ENCODE measurements at regions not wholly inside any gene's neighbourhood (a gene's known extent, or its start where the extent isn't known, plus 50 kb on each side); places are given as distances from the start of the nearest gene placed in this dataset.
"Not testable (repeated sequence)": the region's sequence is repeated elsewhere in the genome, so short reads cannot be mapped to it uniquely, and the experiment has no call there.

DNA sequence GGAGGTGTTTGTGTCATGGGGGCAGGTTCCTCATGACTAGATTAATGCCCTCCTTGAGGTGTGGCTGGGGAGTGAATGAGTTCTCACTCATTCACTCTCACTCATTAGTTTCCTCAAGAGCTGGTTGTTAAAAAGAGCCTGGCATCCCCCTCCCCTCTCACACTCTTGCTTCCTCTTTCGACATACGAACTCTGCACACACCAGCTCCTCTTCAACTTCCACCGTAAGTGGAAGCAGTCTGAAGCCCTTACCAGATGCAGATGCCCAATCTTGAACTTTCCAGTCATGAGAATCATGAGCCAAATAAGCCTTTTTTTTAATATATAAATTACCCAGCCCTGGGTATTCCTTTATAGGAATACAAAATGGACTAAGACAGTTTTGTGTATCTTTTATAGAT is 82.5 kb downstream of the SPRY4 start:
- in situ Hi-C loops (cut with MboI) = no loop called here
- no peaks in the 10 kb centered on the region for H3K79me2 ChIP-seq (ENCODE audit: insufficient read depth)
- no peak overlapping the region for H3K4me2 ChIP-seq (ENCODE audit: unreplicated experiment)
- no peaks in the 10 kb centered on the region for H3K36me3 ChIP-seq (ENCODE audit: low read depth)
- TF ChIP-seq EZH2 (IDR thresholded peaks at IDR 0.05; ENCODE audit: insufficient read depth, poor library complexity, severe bottlenecking) (no peak), EZH2phosphoT487 (IDR thresholded peaks at IDR 0.05; ENCODE audit: insufficient read depth, low read depth) (no peak)
- H2AFZ ChIP-seq = no peak overlapping the region
- H3K9ac ChIP-seq = no peak overlapping the region
- no peaks in the 10 kb centered on the region for H3K9me3 ChIP-seq (ENCODE audit: low read depth)
- no peaks in the 10 kb centered on the region for H3K9me2 ChIP-seq (ENCODE audit: insufficient read depth)
- H3K27me3 ChIP-seq (replicated peaks; ENCODE audit: insufficient read depth) = no peaks in the 10 kb centered on the region
- WGBS, 2 experiments (ENCODE audit: low coverage in 1 of 2, low lambda C conversion rate in 2 of 2, missing lambda C conversion rate in 2 of 2) = 93 to 100% methylated on average over 3 of the region's 3 CpGs
- no peaks in the 10 kb centered on the region for H4K20me1 ChIP-seq (ENCODE audit: insufficient read depth)
- no peaks in the 10 kb centered on the region for H3F3A ChIP-seq (ENCODE audit: insufficient read depth)
- DNase-seq = no peak
- peaks cover 8% of the 10 kb centered on the region for H3K4me1 ChIP-seq (ENCODE audit: insufficient read depth)
- no peak overlapping the region for H3K4me3 ChIP-seq
- H3K27ac ChIP-seq = no peak overlapping the region

DNA sequence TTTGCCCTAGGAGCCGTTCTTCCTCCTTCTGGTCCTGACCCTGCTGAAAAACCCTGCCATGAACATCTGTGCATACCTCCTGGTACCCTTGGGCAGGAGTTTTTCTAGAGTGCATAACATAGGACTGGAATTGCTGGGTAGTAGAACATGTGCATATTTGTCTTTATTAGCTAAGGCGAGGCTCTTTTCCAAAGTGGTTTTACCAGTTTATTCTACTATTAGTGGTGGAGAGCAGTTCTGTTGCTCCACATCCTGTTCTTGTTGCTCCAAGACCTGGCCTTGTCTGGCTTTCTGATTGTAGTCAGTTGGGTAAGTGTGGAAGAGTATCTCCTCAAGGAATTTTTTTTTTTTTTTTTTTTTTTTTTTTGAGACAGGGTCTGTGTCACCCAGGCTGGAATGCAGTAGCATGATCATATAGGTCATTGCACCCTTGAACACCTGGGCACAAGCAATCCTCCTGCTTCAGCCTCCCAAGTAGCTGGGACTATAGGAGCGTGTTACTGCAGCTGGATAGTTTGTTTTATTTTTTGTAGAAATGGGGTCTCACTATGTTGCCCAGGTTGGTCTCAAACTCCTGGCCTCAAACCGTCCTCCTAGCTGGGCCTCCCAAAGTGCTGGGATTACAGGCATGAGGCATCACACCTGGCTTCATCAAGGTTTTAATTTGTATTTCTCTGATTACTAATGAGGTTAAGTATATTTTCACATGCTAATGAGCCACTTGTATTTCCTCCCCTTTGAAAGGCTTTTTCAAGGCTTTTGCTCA is 85.2 kb downstream of the SPRY4 start:
- H3K9me2 ChIP-seq (ENCODE audit: insufficient read depth) = no peaks in the 10 kb centered on the region
- no peaks in the 10 kb centered on the region for H4K20me1 ChIP-seq (ENCODE audit: insufficient read depth)
- no peak overlapping the region for H3K9ac ChIP-seq
- no peak overlapping the region for H3K4me3 ChIP-seq
- no peak overlapping the region for H3K4me2 ChIP-seq (ENCODE audit: unreplicated experiment)
- no peaks in the 10 kb centered on the region for H3K4me1 ChIP-seq (ENCODE audit: insufficient read depth)
- H2AFZ ChIP-seq = no peak overlapping the region
- in situ Hi-C loops (cut with MboI) = no loop called here
- H3K27me3 ChIP-seq (replicated peaks; ENCODE audit: insufficient read depth) = no peaks in the 10 kb centered on the region
- 89 to 96% methylated on average over 4 of the region's 4 CpGs for WGBS, 2 experiments (ENCODE audit: low coverage in 1 of 2, low lambda C conversion rate in 2 of 2, missing lambda C conversion rate in 2 of 2)
- no peak for TF ChIP-seq EZH2phosphoT487 (IDR thresholded peaks at IDR 0.05; ENCODE audit: insufficient read depth, low read depth)
- TF ChIP-seq EZH2 (IDR thresholded peaks at IDR 0.05; ENCODE audit: insufficient read depth, poor library complexity, severe bottlenecking) = no peak
- no peaks in the 10 kb centered on the region for H3K79me2 ChIP-seq (ENCODE audit: insufficient read depth)
- no peaks in the 10 kb centered on the region for H3K36me3 ChIP-seq (ENCODE audit: low read depth)
- no peak overlapping the region for H3K27ac ChIP-seq
- H3K9me3 ChIP-seq (ENCODE audit: low read depth) = no peaks in the 10 kb centered on the region
- DNase-seq = no peak
- no peaks in the 10 kb centered on the region for H3F3A ChIP-seq (ENCODE audit: insufficient read depth)

DNA sequence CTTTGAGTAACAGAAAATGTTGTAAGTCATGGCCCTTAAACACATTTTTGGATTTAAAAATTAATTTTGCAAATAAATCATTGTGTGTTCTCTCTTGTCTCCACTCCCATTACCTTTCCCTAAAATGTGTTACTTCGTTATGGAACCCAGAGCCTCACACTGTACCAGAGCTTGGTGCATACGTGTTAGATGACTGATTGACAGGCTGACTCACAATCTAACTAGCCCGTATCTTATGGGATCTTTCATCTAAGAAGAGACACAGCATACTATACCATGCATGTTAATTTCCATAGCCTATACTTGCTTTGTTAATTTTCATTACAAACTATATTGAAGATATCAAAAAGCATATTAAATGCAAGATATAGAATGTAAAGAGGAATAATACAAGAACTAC is 87.1 kb downstream of the SPRY4 start:
- DNase-seq = no peak
- Histone ChIP-seq H3K27ac (no peak overlapping the region), H3K36me3 (ENCODE audit: low read depth) (no peaks in the 10 kb centered on the region), H3K9me2 (ENCODE audit: insufficient read depth) (no peaks in the 10 kb centered on the region), H2AFZ (no peak overlapping the region), H4K20me1 (ENCODE audit: insufficient read depth) (no peaks in the 10 kb centered on the region), H3K27me3 (replicated peaks; ENCODE audit: insufficient read depth) (no peaks in the 10 kb centered on the region), H3K4me1 (ENCODE audit: insufficient read depth) (no peaks in the 10 kb centered on the region), H3K9me3 (ENCODE audit: low read depth) (no peaks in the 10 kb centered on the region), H3K4me2 (ENCODE audit: unreplicated experiment) (no peak overlapping the region), H3F3A (ENCODE audit: insufficient read depth) (no peaks in the 10 kb centered on the region), H3K9ac (no peak overlapping the region), H3K79me2 (ENCODE audit: insufficient read depth) (no peaks in the 10 kb centered on the region), H3K4me3 (no peak overlapping the region)
- WGBS, 2 experiments (ENCODE audit: low coverage in 1 of 2, low lambda C conversion rate in 2 of 2, missing lambda C conversion rate in 2 of 2) = 83 to 86% methylated on average over 3 of the region's 3 CpGs
- TF ChIP-seq EZH2 (IDR thresholded peaks at IDR 0.05; ENCODE audit: insufficient read depth, poor library complexity, severe bottlenecking) (no peak), EZH2phosphoT487 (IDR thresholded peaks at IDR 0.05; ENCODE audit: insufficient read depth, low read depth) (no peak)
- in situ Hi-C loops (cut with MboI) = no loop called here

DNA sequence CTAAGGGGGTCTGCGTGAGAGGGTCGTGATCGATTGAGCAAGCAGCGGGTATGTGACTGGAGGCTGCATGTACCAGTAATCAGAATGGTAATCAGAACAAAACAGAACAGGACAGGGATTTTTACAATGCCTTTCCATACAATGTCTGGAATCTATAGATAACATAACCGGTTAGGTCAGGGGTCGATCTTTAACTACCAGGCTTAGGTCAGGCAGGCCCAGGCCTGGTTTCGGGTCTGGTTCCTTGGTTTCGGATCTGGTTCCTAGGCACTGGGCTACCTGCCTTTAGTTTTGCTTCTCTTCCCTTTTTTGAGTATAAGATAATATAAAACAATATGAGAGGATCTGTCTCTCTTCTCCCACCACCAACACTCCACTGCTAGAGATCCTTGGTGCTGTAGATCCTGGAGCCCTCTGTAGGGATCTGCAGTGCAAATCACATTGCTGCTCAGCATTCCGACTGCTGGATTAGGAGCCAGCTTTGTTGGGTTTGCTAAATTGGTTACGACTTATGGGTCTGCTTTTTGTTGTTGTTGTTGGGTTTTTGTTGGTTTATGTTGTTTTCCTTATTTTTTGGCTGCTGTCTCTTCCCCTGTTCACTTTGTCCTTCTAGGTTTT is 88.0 kb downstream of the SPRY4 start:
- H3K79me2 ChIP-seq (ENCODE audit: insufficient read depth); H3K27ac ChIP-seq; H3K4me1 ChIP-seq (ENCODE audit: insufficient read depth); H3F3A ChIP-seq (ENCODE audit: insufficient read depth); in situ Hi-C loops (cut with MboI); H3K9me3 ChIP-seq (ENCODE audit: low read depth); H3K9ac ChIP-seq; H3K9me2 ChIP-seq (ENCODE audit: insufficient read depth); H3K27me3 ChIP-seq (replicated peaks; ENCODE audit: insufficient read depth); H2AFZ ChIP-seq; DNase-seq; H3K36me3 ChIP-seq (ENCODE audit: low read depth); H3K4me2 ChIP-seq (ENCODE audit: unreplicated experiment); H3K4me3 ChIP-seq; H4K20me1 ChIP-seq (ENCODE audit: insufficient read depth): not testable (repeated sequence)
- 91% methylated on average over 10 of the region's 10 CpGs for WGBS, 2 experiments (ENCODE audit: low coverage in 1 of 2, low lambda C conversion rate in 2 of 2, missing lambda C conversion rate in 2 of 2)
